Parathyroid adenoma (tissue), 2 donors: ENCODE measurements at regions not wholly inside any gene's neighbourhood (a gene's known extent, or its start where the extent isn't known, plus 50 kb on each side); places are given as distances from the start of the nearest gene placed in this dataset.

Source experiments
- H2AFZ ChIP-seq: fragments of 300-600 bp; sonication (generic); one replicate; pipeline ENCODE4 v1.7.0; 2017; ENCODE audit warnings: antibody characterized with exemption, mild to moderate bottlenecking
- H3K27ac ChIP-seq: fragments of 300-600 bp; sonication (generic); one replicate; pipeline ENCODE4 v1.7.0; 2017
- H3K27me3 ChIP-seq: fragments of 300-600 bp; sonication (generic); one replicate; pipeline ENCODE4 v1.7.0; 2017; ENCODE audit warnings: low read length; ENCODE audit not compliant: control insufficient read depth, insufficient read depth
- H3K36me3 ChIP-seq: fragments of 300-600 bp; sonication (generic); one replicate; pipeline ENCODE4 v1.7.0; 2017; ENCODE audit warnings: low read length; ENCODE audit not compliant: control insufficient read depth, insufficient read depth
- H3K4me1 ChIP-seq: fragments of 300-600 bp; sonication (generic); one replicate; pipeline ENCODE4 v1.7.0; 2017; ENCODE audit warnings: control low read depth
- H3K4me2 ChIP-seq: fragments of 300-600 bp; sonication (generic); one replicate; pipeline ENCODE4 v1.7.0; 2017; ENCODE audit warnings: low read length
- H3K4me3 ChIP-seq: fragments of 300-600 bp; sonication (generic); one replicate; pipeline ENCODE4 v1.7.0; 2017; ENCODE audit warnings: low read depth, low read length
- H3K79me2 ChIP-seq: fragments of 300-600 bp; sonication (generic); one replicate; pipeline ENCODE4 v1.7.0; 2017; ENCODE audit warnings: control low read depth
- H3K9ac ChIP-seq: fragments of 300-600 bp; sonication (generic); one replicate; pipeline ENCODE4 v1.7.0; 2017; ENCODE audit warnings: mild to moderate bottlenecking
- H3K9me3 ChIP-seq: fragments of 300-600 bp; sonication (generic); one replicate; pipeline ENCODE4 v1.7.0; 2017; ENCODE audit warnings: low read length; ENCODE audit not compliant: control insufficient read depth
- CTCF ChIP-seq: fragments of 300-600 bp; sonication (generic); IDR thresholded peaks from one replicate; pipeline ENCODE4 v1.7.0; 2017; ENCODE audit warnings: antibody characterized with exemption, mild to moderate bottlenecking
- donor health status: primary hyperparathyroidism.

- no peaks in the 10 kb centered on the region for H3K4me1 ChIP-seq
- H3K36me3 ChIP-seq = no peaks in the 10 kb centered on the region
- H3K9ac ChIP-seq = no peak overlapping the region
- no peak overlapping the region for H3K4me3 ChIP-seq
- H3K27ac ChIP-seq = no peak overlapping the region
- no peaks in the 10 kb centered on the region for H3K9me3 ChIP-seq
- no peak overlapping the region for H3K4me2 ChIP-seq
- no peaks in the 10 kb centered on the region for H3K27me3 ChIP-seq
- H2AFZ ChIP-seq = no peak overlapping the region
- TF ChIP-seq CTCF = no peak
- H3K79me2 ChIP-seq = no peaks in the 10 kb centered on the region
These were observed 1165.7 kb downstream of the BRINP3 start for GRCh38 chr1:189311915-189312314.

GRCh38 chr1:189312499-189312898 lies 1165.2 kb downstream of the BRINP3 start:
- Histone ChIP-seq H3K27me3 (no peaks in the 10 kb centered on the region), H3K9ac (no peak overlapping the region), H3K79me2 (no peaks in the 10 kb centered on the region), H2AFZ (no peak overlapping the region), H3K27ac (no peak overlapping the region), H3K9me3 (no peaks in the 10 kb centered on the region), H3K4me3 (no peak overlapping the region), H3K36me3 (no peaks in the 10 kb centered on the region), H3K4me2 (no peak overlapping the region), H3K4me1 (no peaks in the 10 kb centered on the region)
- no peak for TF ChIP-seq CTCF

GRCh38 chr1:189313488-189313887 lies 1164.2 kb downstream of the BRINP3 start:
- Histone ChIP-seq H2AFZ (no peak overlapping the region), H3K27ac (no peak overlapping the region), H3K9ac (no peak overlapping the region), H3K9me3 (no peaks in the 10 kb centered on the region), H3K4me3 (no peak overlapping the region), H3K79me2 (no peaks in the 10 kb centered on the region), H3K4me2 (no peak overlapping the region), H3K4me1 (no peaks in the 10 kb centered on the region), H3K36me3 (no peaks in the 10 kb centered on the region), H3K27me3 (no peaks in the 10 kb centered on the region)
- TF ChIP-seq CTCF = no peak

- no peaks in the 10 kb centered on the region for H3K9me3 ChIP-seq
These were observed 1162.4 kb downstream of the BRINP3 start for GRCh38 chr1:189315035-189315901.

More at GRCh38 chr1:189315035-189315901, 1162.4 kb downstream of the BRINP3 start:
- Histone ChIP-seq H3K9ac (no peak overlapping the region), H3K4me1 (no peaks in the 10 kb centered on the region), H3K27ac (no peak overlapping the region), H3K4me2 (no peak overlapping the region), H2AFZ (no peak overlapping the region), H3K79me2 (no peaks in the 10 kb centered on the region), H3K36me3 (no peaks in the 10 kb centered on the region), H3K4me3 (no peak overlapping the region), H3K27me3 (no peaks in the 10 kb centered on the region)
- no peak for TF ChIP-seq CTCF
